ENCODE measurements at regions not wholly inside any gene's neighbourhood (a gene's known extent, or its start where the extent isn't known, plus 50 kb on each side); places are given as distances from the start of the nearest gene placed in this dataset.

GRCh38 chr22:22761606-22761962, 117.2 kb downstream of the GGTLC2 start:
- Histone ChIP-seq H3K9me3 (ENCODE audit: control insufficient read depth, low read length) (no peaks in the 10 kb centered on the region), H3K4me1 (no peaks in the 10 kb centered on the region), H2AFZ (no peak overlapping the region), H3K27ac (no peak overlapping the region), H3K79me2 (no peaks in the 10 kb centered on the region), H3K9ac (no peak overlapping the region), H3K4me2 (ENCODE audit: low read length) (no peak overlapping the region), H3K27me3 (ENCODE audit: control insufficient read depth, insufficient read depth, low read length) (no peaks in the 10 kb centered on the region), H3K36me3 (ENCODE audit: control insufficient read depth, insufficient read depth, low read length) (no peaks in the 10 kb centered on the region), H3K4me3 (ENCODE audit: low read depth, low read length) (no peak overlapping the region)
- no peak for TF ChIP-seq CTCF (IDR thresholded peaks at IDR 0.05)

- no peak overlapping the region for H3K27ac ChIP-seq
- H3K4me3 ChIP-seq (ENCODE audit: low read depth, low read length) = no peak overlapping the region
- no peaks in the 10 kb centered on the region for H3K27me3 ChIP-seq (ENCODE audit: control insufficient read depth, insufficient read depth, low read length)
- no peak for TF ChIP-seq CTCF (IDR thresholded peaks at IDR 0.05)
- H3K9ac ChIP-seq = no peak overlapping the region
- no peak overlapping the region for H2AFZ ChIP-seq
- no peaks in the 10 kb centered on the region for H3K4me1 ChIP-seq
- H3K9me3 ChIP-seq (ENCODE audit: control insufficient read depth, low read length) = no peaks in the 10 kb centered on the region
- no peaks in the 10 kb centered on the region for H3K79me2 ChIP-seq
- no peaks in the 10 kb centered on the region for H3K36me3 ChIP-seq (ENCODE audit: control insufficient read depth, insufficient read depth, low read length)
- H3K4me2 ChIP-seq (ENCODE audit: low read length) = no peak overlapping the region
Measured at GRCh38 chr22:22761963-22762772, 117.8 kb downstream of the GGTLC2 start.

- Histone ChIP-seq H3K4me2 (ENCODE audit: low read length) (no peak overlapping the region), H3K9me3 (ENCODE audit: control insufficient read depth, low read length) (no peaks in the 10 kb centered on the region), H3K4me3 (ENCODE audit: low read depth, low read length) (no peak overlapping the region), H3K27ac (no peak overlapping the region), H3K27me3 (ENCODE audit: control insufficient read depth, insufficient read depth, low read length) (no peaks in the 10 kb centered on the region), H3K4me1 (no peaks in the 10 kb centered on the region), H3K79me2 (no peaks in the 10 kb centered on the region), H2AFZ (no peak overlapping the region), H3K36me3 (ENCODE audit: control insufficient read depth, insufficient read depth, low read length) (no peaks in the 10 kb centered on the region), H3K9ac (no peak overlapping the region)
- no peak for TF ChIP-seq CTCF (IDR thresholded peaks at IDR 0.05)
Measured at GRCh38 chr22:22763512-22763911, 119.1 kb downstream of the GGTLC2 start.

- H3K36me3 ChIP-seq (ENCODE audit: control insufficient read depth, insufficient read depth, low read length) = no peaks in the 10 kb centered on the region
- no peak overlapping the region for H3K4me2 ChIP-seq (ENCODE audit: low read length)
- no peaks in the 10 kb centered on the region for H3K27me3 ChIP-seq (ENCODE audit: control insufficient read depth, insufficient read depth, low read length)
- H2AFZ ChIP-seq = no peak overlapping the region
- H3K79me2 ChIP-seq = no peaks in the 10 kb centered on the region
- no peak overlapping the region for H3K4me3 ChIP-seq (ENCODE audit: low read depth, low read length)
- no peak for TF ChIP-seq CTCF (IDR thresholded peaks at IDR 0.05)
- no peak overlapping the region for H3K27ac ChIP-seq
- no peak overlapping the region for H3K9ac ChIP-seq
- no peaks in the 10 kb centered on the region for H3K9me3 ChIP-seq (ENCODE audit: control insufficient read depth, low read length)
- H3K4me1 ChIP-seq = no peaks in the 10 kb centered on the region
Measured at GRCh38 chr22:22764085-22764484, 119.7 kb downstream of the GGTLC2 start.

Data from parathyroid adenoma (tissue), 2 donors.